ENCODE measurements at regions not wholly inside any gene's neighbourhood (a gene's known extent, or its start where the extent isn't known, plus 50 kb on each side); places are given as distances from the start of the nearest gene placed in this dataset.
A peak's percentile ranks its signal among the peaks of the same experiment; 100 is the strongest.

DNA sequence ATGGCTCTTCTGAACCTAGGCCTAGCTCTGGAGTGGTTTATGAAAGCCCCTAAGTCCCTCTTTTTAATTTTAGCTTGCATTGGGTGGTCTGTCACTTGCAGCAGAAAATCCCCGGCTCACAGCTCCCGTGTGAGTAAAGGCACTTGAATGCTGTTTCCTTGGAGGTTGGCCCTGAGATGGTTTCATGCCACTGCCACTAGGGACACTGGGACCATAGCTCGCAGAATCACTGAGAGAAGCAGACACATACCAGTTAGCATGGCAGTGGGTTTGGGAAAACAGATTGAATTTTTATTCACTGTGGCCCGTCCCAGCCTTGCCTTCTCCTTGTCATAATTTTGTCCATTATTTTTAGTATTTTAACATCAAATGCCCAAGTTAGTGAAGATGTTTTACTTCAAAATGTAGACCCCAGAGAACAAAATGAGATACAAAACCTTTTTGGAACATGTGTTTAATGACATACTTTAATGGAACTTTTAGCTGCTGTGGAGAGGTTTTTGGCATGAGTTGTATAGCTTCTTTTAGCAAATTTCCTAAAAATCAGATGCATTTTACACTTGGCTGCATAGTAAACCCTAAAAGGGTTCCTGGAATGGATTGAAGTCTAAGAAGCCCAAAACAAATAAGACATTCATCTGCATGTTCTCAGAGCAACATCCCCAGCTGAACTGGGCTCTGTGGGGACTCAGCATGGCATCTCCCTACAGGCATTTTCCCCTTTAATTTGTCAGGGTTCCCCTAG lies 259.7 kb upstream of the PITRM1 start:
- DNase-seq (ENCODE audit: low read depth, low spot score), result no peak

DNA sequence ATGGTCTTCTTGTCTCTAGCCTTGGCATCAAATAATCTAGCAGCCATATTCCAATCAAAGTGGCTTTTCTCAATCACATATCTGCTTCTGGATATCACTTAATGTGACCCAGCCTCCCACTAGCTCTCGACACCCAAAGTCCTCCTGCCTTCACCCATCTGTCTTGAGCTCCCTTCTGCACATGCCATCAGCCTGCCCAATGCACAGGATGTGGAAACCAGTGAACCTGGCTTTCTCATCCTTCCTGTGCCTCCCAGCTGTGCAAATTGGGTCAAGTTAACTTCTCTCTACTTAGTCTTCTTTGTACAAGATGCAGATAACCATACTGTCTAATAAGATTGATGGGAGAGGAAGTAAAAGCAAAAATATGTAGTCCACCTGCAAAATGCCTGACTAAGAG lies 257.9 kb upstream of the PITRM1 start:
- DNase-seq (ENCODE audit: low read depth, low spot score), result no peak

DNA sequence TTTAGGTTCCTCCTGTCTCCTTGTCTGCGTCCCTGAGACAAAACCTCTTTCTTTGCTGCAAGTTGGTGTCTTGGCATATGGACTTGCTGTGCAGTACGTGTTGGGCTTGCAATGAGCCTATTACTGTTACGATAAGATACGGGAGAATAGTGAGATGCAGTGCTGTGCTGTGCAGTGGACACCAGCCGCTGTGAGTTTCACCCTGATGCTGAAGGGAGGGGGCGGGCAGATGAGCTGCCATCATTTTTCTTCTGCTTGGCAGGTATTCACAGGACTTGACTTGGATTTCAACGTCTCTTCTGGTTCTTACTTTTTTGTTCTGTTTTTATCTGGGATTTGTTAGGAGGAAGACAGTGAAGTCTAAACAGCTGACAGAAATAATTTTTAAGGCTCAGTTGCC lies 257.1 kb upstream of the PITRM1 start:
- DNase-seq (ENCODE audit: low read depth, low spot score), result no peak

DNA sequence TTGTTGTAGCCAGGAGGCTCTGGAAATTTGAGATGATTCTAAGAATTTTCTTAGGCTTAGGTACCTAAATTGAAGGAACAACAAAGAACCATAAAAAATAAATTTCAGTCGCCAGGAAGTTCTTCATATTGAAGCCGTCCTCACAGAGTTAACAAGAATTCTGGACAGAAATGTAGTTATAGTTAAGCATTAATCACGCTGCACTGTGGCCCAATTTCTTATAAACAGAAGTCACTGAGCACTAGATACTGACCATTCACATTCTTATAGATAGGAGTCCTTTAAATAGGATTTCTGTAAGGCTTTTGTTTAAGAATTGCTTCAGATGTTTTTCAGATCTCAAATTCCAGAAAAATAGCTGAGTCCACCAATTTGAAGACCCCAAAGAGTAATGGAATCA lies 256.2 kb upstream of the PITRM1 start:
- no peak for DNase-seq (ENCODE audit: low read depth, low spot score)

DNA sequence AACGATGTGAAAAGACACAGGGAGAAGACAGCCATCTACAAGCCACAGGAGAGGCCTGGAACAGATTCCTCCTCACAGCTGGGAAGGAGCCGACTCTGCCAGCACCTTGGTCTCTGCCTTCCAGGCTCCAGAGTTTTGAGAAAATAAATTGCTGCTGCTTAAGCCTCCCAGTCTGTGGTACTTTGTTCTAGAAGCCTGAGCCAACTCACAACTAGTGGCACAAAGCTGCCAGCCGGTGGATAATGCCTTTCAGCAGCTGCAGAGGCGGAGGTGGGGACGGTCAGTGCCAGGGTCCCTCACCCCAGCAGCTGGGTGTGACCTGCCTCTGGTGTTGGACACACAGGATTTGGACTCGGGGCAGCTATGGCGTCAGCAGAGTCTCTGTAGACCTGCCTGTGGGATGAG lies 255.4 kb upstream of the PITRM1 start:
- DNase-seq (ENCODE audit: low read depth, low spot score), result no peak

DNA sequence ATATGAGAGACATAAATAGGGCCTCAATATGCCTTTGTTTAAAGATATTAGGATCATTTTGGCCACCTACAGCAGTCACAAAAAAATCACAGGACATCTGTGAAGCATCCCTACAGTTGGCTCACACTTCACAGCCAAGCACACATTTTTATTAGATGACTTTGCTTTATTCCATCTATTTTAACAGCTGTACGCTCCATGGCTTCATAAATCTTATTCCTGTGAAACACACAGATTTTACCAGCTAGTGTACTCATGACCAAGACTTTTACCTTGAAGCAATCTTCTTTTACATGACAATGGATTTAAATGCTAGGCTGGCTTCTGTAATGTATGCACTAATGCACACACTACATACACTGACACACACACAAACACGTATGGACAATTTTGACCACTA lies 254.8 kb upstream of the PITRM1 start:
- DNase-seq (ENCODE audit: low read depth, low spot score), result no peak

DNA sequence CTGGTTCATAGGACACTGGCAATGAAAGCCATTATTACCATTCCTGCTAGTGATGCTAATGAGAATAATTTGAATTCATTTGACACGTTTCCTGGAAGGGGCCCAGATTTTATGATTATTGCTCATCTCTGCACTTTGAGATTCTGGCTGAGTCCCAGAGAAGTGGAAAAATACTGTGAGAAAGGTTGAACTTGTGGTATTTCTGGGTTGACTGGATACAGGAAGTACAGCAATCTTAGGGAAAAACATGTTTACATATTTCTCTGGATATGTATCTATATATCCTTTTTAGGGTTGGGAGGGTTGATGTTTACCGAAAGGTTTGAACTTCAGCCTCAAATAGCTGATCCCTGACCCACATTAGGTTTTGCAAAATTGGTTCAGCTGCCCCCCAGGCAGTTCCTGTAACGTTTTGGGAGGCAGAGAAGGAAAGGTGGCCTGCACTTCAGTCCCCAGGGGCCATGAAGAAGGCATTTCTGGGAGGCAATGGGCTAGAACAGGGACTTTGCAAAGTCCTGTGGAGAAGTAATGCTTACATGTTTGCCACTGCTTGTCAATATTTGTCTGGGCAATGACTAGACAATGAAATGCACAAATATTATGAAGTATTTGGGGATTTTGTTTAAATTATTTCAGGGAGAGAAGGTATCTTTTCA lies 253.7 kb upstream of the PITRM1 start:
- DNase-seq (ENCODE audit: low read depth, low spot score), result peak; percentile 84

DNA sequence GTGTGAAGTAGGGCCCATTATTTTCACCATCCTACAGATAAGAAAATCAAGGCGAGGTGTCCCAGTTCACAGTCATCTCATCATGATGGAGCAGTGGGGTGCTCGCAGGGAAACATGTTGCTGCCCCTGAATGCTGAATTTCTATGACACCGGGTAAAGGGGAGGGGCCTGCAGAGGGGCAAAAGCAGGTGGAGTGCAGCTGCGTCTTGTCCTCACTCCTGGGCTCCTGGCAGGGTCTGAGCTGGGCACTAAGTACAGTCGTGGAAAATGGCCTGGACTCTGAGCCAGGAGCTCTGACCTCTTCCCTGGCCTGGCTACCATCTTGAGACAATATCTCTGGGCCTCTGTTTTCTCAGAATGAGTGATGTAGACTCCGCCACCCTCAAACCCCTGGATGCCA lies 253.1 kb upstream of the PITRM1 start:
- DNase-seq (ENCODE audit: low read depth, low spot score), result no peak

DNA sequence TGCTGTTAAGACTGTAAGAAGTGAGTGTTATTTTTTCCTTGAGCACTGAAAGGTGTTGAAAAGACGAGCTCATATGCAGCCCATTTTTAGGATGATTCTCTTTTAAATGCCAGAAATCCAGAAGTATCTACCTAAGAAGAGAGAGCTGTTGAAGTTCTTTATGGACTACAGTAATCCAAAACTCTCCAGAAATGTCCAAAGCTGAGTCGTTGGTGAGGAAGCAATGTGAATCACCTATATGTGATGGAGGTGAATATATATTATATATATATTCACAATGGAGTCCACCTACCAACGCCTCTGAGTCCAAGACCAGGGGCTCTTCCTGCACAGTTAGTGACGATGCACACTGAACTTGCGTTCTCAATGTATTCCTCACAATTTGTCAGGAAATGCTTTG lies 252.7 kb upstream of the PITRM1 start:
- DNase-seq (ENCODE audit: low read depth, low spot score), result no peak

DNA sequence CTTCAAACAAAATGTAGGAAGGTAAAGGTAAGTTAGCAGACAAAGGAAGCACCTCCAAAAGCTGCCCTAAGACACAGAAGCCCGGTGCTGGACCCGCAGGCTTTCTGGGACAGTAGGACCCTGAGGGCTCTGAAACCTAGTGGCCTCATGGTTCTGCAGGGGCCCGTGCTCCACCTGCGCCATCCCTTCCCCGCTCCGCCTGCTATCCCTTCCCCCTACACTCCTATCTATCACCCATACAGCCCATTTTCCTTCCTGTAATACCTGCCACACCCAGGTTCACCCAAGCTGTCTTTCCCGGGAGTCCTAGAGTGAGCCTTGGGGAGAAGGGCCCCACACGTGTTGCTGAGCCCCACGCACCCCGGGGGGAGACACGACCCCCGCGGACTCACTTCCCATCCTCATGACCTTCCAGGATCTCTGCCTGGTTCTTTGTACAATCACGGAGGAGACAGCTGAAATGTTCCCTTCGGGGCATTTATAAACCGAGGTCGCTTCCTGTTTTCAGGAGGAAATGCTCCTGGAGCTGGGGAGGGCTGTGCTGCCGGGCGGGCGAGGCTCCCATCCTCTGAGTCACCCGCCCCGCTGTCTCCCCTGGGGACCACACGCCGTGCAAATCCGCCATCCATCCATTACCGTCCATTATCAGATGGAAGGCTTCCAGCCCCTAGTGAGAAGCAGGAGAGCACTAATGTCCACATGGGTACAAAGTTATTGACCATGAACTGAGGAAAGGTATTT lies 251.7 kb upstream of the PITRM1 start:
- DNase-seq (ENCODE audit: low read depth, low spot score), result no peak

DNA sequence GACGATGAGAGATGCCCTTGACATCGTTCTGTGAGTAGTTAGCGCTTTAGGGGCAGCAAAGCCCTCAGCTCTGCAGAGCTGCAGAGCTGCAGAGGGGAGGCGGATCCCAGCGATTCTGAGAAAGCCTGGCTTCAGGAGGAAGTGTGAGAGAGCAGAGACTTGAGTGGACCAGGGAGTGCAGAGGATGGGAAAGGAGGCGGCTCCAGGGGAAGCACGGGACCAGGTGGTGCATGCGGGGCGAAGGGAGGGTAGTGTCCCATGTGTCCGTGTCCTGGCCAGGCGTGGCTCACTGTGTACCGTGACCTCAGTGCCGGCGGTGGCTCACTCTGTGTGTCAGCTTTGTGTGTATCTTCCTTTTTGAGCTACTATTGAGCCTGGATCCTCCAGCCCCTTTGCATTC lies 250.8 kb upstream of the PITRM1 start:
- DNase-seq (ENCODE audit: low read depth, low spot score), result no peak

DNA sequence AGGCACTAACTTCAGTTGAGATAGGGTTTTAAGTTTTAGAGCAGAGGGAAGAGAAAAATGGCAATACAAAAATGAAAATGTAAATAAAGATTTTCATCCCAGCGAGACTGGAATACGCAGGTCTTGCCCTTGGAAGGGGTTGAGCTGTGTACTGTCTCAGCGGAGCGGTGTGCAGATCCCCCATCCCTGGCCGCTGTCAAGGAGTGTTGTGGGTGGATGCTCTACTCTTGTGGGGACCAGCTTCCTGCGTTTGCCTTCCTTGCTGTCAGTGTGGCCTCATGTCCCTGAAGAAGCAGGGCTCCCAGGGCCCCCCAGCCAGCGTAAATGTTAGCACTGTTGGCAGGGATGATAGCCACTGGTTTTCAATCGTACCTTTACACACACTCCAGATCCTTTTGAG lies 249.7 kb upstream of the PITRM1 start:
- DNase-seq (ENCODE audit: low read depth, low spot score), result no peak

DNA sequence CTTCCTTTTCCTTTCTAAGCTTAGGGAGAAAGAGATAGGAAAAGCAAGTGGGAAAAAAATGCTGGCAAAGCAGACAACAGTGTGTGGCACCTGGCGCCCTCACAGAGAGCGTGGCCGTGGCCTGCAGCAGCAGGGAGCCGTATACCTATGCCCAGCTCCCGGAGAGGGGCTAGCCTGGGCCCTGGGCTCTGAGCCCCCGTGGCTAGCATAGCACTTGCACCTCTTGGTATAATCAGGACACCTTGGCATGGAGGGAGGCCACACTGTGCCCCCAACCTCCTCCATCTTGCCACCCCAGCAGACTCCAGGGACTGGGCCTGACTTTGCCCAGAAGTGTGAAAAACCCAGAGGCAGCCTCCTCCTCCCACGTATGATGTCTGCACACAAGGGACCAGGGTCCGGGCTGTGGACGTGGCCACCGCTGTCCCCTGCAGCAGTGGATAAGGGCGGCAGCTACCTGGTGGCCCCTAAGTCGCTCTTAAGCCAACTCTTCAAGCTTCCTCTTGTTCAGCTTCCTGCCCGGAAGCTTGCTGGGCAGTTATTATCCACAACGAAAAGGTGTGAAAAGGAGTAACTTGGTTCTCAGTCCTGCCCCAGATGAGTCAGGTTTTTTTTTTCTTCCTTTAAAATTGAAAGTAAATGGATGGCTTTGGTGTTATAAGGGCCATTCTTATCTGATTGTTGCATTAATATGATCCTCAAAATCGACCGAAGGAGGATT lies 249.1 kb upstream of the PITRM1 start:
- DNase-seq (ENCODE audit: low read depth, low spot score), result no peak

DNA sequence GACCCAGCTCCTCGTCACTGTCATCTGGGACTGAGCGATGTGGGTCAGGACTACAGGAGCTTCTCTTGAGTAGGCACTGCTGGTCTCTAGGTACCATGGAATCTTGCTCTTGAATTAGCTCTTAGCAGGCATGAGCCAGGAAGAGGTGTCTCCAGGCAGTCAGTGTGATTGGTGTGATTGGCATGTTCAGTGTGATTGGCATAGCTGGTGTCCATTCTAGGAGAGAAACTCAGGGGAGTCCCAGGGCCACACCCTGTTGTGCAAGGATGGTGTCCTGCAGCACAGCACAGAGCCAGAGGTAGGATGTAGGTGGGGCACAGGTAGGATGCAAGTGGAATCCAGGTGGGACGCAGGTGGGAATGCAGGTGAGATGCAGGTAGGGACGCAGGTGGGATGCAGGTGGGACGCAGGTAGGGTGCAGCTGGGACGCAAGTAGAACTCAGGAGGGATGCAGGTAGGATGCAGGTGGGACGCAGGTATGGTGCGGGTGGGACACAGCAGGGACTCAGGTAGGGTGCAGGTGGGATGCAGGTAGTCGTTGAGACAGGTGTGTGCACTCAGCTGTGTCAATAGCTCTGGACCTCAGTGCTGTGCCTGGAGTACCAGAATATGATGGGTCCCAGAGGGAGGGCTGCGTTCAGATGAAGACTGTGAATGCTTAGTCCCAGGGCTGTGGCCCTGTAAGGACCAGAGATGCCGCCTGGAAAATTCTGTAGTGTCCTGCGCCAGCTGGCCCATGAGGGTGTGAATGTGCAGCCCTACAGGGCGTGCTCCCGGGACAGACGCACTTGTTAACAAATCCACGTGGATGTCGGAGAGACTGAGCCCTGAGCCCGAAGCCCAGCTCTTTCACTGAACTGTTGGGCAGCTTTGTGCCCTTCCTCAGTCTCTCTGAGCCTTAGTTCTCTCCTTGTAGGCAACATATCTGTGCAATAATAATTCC lies 248.2 kb upstream of the PITRM1 start:
- no peak for DNase-seq (ENCODE audit: low read depth, low spot score)

DNA sequence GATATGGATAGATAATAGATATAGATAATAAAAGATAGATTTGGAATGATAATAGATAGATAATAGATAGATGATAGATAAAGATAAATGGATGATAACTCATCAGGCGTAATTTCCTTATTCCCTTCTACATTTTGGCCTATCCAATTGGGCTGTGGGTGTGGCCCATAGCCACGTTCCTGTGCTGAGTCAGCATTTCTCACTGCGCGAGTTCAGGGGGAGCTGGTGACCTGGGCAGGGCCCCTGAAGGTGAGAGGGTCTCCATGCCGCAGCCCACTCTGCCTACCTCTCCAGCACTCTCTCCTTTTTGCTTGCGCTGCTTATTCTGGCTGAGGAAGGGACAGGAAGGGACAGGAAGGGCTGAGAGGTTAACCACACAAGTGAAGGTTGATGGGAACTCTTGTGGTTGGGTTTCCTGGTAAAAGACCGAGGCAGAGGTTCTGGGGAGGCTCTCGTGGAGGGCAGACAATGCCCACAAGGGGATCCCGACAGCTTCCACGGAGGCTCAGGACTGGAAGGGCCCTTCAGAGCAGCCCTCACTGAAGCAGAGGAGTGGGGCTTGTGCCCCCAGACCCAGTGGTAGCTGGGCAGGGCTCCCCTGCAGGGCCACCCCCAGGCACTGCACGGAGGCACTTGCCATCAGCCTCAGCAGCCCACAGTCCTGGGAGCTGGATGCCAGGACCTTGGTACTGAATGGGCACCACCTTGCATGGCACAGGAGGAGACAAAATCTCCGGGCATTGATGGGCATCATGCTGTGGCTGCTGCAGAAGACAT lies 247.3 kb upstream of the PITRM1 start:
- DNase-seq (ENCODE audit: low read depth, low spot score), result no peak

DNA sequence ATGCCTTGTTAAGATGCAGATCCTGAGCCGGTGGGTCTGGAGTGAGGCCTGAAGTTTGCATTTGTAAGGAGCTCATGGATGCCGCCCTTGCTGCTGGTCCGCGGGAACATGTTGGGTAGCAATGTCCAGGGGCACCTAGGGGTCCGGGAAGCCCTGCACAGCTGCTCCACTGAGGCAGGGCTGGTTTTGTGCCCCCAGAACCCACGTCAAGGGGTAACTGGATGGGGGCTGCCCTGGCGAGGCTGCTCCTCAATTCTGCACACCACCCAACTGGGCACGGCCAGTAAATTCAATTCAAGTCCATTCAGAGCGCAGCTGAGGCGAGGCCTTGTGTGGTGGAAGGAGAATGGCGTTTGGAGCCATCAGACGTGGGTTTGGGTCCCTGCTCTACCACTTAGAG lies 246.3 kb upstream of the PITRM1 start:
- no peak for DNase-seq (ENCODE audit: low read depth, low spot score)

DNA sequence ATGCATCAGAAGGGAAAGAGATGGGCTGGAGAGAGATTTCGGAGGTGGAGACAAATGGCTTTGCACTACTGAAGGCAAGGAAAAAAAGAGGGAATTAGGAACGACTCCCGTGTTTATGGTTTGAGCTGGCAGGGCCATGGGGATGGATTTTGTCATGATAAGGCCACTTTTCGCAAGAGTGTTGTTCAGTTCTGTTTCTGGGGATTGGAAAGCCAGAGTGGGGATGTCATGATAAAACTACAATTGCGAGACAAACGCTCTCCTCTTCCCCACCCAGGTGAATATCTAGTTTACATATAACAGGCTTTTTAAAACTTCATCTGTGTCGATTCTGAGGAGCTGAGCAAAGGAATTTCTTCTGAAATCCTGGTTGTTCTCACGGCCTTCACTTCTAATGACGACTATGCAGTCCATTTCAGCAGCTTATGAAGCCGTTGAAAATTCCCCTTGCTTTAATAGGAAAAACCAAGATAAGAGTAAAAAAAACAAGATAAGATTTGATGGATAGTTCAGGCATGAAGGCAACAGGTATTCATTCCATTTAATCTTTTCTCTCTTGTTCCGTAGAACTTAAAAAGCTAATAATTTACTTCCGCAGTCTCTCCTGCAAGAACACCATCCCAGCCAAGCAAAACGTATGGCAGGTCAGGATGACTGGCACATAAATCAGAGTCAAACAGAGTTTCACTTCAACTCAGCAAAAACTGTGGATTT lies 245.6 kb upstream of the PITRM1 start:
- DNase-seq (ENCODE audit: low read depth, low spot score), result no peak

DNA sequence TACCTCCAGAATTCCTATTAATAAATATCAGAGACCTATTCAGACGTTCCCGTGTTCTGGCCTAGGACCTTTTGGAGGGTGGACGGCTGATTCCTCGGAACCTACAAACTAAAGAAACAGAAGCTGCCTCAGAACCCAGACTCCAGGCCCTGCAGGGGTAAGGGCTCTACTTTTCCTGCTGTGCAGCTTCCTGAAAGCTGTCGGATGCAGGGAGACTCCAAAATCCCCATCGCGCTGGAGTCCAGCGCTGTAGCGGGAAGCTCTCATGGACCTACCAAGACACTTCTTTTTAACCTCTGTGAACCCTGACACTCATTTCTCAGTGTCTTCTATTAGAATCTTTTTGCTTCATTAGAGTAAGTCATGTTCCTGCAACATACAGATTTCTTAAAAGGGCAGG lies 244.5 kb upstream of the PITRM1 start:
- no peak for DNase-seq (ENCODE audit: low read depth, low spot score)

DNA sequence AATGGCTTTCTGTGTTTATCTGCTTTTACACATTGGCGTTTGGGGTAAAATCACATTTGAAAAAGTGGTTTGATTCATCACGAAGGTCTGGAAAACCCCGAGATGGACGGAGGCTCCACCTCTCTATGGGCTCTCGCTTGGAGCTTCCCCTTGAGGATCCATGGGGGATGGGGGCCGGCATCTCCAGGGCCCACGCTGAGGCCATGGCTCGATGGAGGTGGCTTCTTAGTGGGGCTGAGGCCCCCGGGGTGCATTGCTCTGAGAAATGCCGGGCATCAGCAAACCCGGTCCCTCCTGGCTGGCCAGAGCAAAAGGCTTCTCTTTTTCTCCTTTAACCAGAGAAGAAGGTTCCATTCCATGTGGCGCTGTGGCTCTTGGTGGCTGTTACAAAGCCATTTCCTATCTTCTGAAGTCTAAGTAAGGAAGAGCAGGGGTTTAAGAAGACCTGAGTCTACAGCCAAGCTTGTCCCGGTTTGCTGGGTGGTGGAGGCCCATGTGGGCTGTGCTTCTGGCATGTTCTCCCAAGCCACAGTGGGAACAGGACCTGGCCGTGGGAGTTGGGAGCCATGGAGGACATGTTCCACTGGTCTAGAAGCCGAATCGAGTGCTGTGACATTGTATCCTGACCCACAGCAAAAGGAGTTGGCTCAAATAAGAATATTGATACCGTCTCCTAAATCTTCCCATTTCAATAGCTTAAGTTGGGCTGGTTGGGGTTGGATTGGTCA lies 243.5 kb upstream of the PITRM1 start:
- DNase-seq (ENCODE audit: low read depth, low spot score), result no peak

All from pulmonary artery endothelial cell (primary cell).